H9 (cell line): ENCODE measurements at regions not wholly inside any gene's neighbourhood (a gene's known extent, or its start where the extent isn't known, plus 50 kb on each side); places are given as distances from the start of the nearest gene placed in this dataset.

Source experiments
- DNase-seq: peaks from one replicate; pipeline ENCODE4 v3.0.0-alpha.2; 2017
- H2AFZ ChIP-seq: one replicate; pipeline ENCODE4 v1.6.1; 2013; ENCODE audit warnings: mild to moderate bottlenecking, low read length, control low read depth, moderate library complexity
- H2AK5ac ChIP-seq: 2 replicates; pipeline ENCODE4 v1.6.1; 2013; ENCODE audit warnings: low read length, control low read depth, mixed read lengths; ENCODE audit not compliant: insufficient read length
- H2BK120ac ChIP-seq: one replicate; pipeline ENCODE4 v1.6.1; 2013; ENCODE audit warnings: low read depth, mild to moderate bottlenecking, low read length, control low read depth, inconsistent platforms; ENCODE audit not compliant: poor library complexity, severe bottlenecking
- H2BK12ac ChIP-seq: 2 replicates; pipeline ENCODE4 v1.6.1; 2013; ENCODE audit warnings: low read length, control low read depth, mixed read lengths, low read depth; ENCODE audit not compliant: insufficient read length
- H2BK15ac ChIP-seq: 2 replicates; pipeline ENCODE4 v1.6.1; 2013; ENCODE audit warnings: low read depth, low read length, control low read depth
- H2BK20ac ChIP-seq: one replicate; pipeline ENCODE4 v1.6.1; 2013; ENCODE audit warnings: low read depth, mild to moderate bottlenecking, low read length, control low read depth, inconsistent platforms; ENCODE audit not compliant: poor library complexity, severe bottlenecking
- H2BK5ac ChIP-seq: 2 replicates; pipeline ENCODE4 v1.6.1; 2013; ENCODE audit warnings: low read length, control low read depth, mixed read lengths; ENCODE audit not compliant: insufficient read length
- H3K14ac ChIP-seq: 2 replicates; pipeline ENCODE4 v1.6.1; 2013; ENCODE audit warnings: low read length, control low read depth; ENCODE audit not compliant: insufficient read depth
- H3K18ac ChIP-seq: 2 replicates; pipeline ENCODE4 v1.6.1; 2013; ENCODE audit warnings: low read depth, mild to moderate bottlenecking, mixed read lengths, low read length, control low read depth; ENCODE audit not compliant: insufficient read length
- H3K23ac ChIP-seq: 2 replicates; pipeline ENCODE4 v1.6.1; 2013; ENCODE audit warnings: low read length, control low read depth, mixed read lengths, low read depth; ENCODE audit not compliant: insufficient read length
- H3K23me2 ChIP-seq: 2 replicates; pipeline ENCODE4 v1.6.1; 2013; ENCODE audit warnings: low read depth, mild to moderate bottlenecking, mixed read lengths, low read length, control low read depth; ENCODE audit not compliant: insufficient read length, poor library complexity, severe bottlenecking
- H3K27ac ChIP-seq: 2 replicates; pipeline ENCODE4 v1.5.1; 2013; ENCODE audit warnings: low read length, control low read depth, mixed read lengths, low read depth; ENCODE audit not compliant: insufficient read length
- H3K27me3 ChIP-seq: 2 replicates; pipeline ENCODE4 v1.6.1; 2013; ENCODE audit warnings: low read length, control low read depth, inconsistent platforms; ENCODE audit not compliant: insufficient read depth
- H3K4ac ChIP-seq: 2 replicates; pipeline ENCODE4 v1.6.1; 2013; ENCODE audit warnings: low read depth, mild to moderate bottlenecking, control low read depth, inconsistent platforms, low read length, moderate library complexity
- H3K4me1 ChIP-seq: 2 replicates; pipeline ENCODE4 v1.6.1; 2013; ENCODE audit warnings: low read length, control low read depth, inconsistent platforms; ENCODE audit not compliant: insufficient read depth
- H3K4me2 ChIP-seq: 2 replicates; pipeline ENCODE4 v1.6.1; 2013; ENCODE audit warnings: low read length, control low read depth, mixed read lengths; ENCODE audit not compliant: insufficient read length, insufficient read depth
- H3K56ac ChIP-seq: 2 replicates; pipeline ENCODE4 v1.6.1; 2013; ENCODE audit warnings: low read depth, mild to moderate bottlenecking, mixed read lengths, low read length, control low read depth; ENCODE audit not compliant: insufficient read length
- H3K79me1 ChIP-seq: 2 replicates; pipeline ENCODE4 v1.6.1; 2013; ENCODE audit warnings: low read depth, mild to moderate bottlenecking, moderate library complexity, low read length, control low read depth, inconsistent platforms; ENCODE audit not compliant: insufficient read depth, poor library complexity, severe bottlenecking
- H3K79me2 ChIP-seq: 2 replicates; pipeline ENCODE4 v1.6.1; 2013; ENCODE audit warnings: low read length, control low read depth, inconsistent platforms; ENCODE audit not compliant: insufficient read depth
- H3K9ac ChIP-seq: 2 replicates; pipeline ENCODE4 v1.6.1; 2013; ENCODE audit warnings: low read length, control low read depth, mixed read lengths; ENCODE audit not compliant: insufficient read length; ENCODE audit errors: extremely low read depth
- H3K9me3 ChIP-seq: one replicate; pipeline ENCODE4 v1.6.1; 2013; ENCODE audit warnings: low read depth, low read length, inconsistent platforms; ENCODE audit not compliant: control insufficient read depth
- H3T11ph ChIP-seq: one replicate; pipeline ENCODE4 v1.6.1; 2013; ENCODE audit warnings: mild to moderate bottlenecking, low read length, control low read depth, inconsistent platforms
- H4K20me1 ChIP-seq: one replicate; pipeline ENCODE4 v1.6.1; 2013; ENCODE audit not compliant: control insufficient read depth, insufficient read length, insufficient read depth
- H4K5ac ChIP-seq: 2 replicates; pipeline ENCODE4 v1.6.1; 2013; ENCODE audit warnings: low read depth, mild to moderate bottlenecking, mixed read lengths, low read length, control low read depth; ENCODE audit not compliant: insufficient read length
- H4K8ac ChIP-seq: replicated peaks from 2 replicates; pipeline ENCODE4 v1.6.1; 2013; ENCODE audit warnings: low read length, control low read depth, mixed read lengths, low read depth; ENCODE audit not compliant: insufficient read length
- H4K91ac ChIP-seq: 2 replicates; pipeline ENCODE4 v1.6.1; 2013; ENCODE audit warnings: low read depth, mild to moderate bottlenecking, moderate library complexity, mixed read lengths, low read length, control low read depth; ENCODE audit not compliant: insufficient read length
- H3K27ac Mint-ChIP-seq, 3 experiments: 2 replicates in 2 of 3; 3 replicates in 1 of 3; pipeline ENCODE4 v1.8.0; 2020 to 2021; ENCODE audit warnings: mixed read lengths in 3 of 3, mild to moderate bottlenecking in 1 of 3, moderate library complexity in 1 of 3
- H3K27me3 Mint-ChIP-seq: 2 replicates; pipeline ENCODE4 v1.8.0; 2021; ENCODE audit warnings: low read depth, mild to moderate bottlenecking, moderate library complexity, mixed read lengths
- H3K36me3 Mint-ChIP-seq, 3 experiments: 2 replicates in 2 of 3; 3 replicates in 1 of 3; pipeline ENCODE4 v1.8.0; 2020 to 2021; ENCODE audit warnings: low read depth in 3 of 3, mixed read lengths in 3 of 3; ENCODE audit not compliant: insufficient read depth in 1 of 3
- H3K4me1 Mint-ChIP-seq, 2 experiments: 2 replicates each; pipeline ENCODE4 v1.8.0; 2020; ENCODE audit warnings: mixed read lengths in 2 of 2
- H3K4me3 Mint-ChIP-seq, 2 experiments: 2 replicates in 1 of 2; 3 replicates in 1 of 2; pipeline ENCODE4 v1.8.0; 2020 to 2021; ENCODE audit warnings: mild to moderate bottlenecking in 2 of 2, mixed read lengths in 2 of 2, moderate library complexity in 1 of 2
- H3K9me3 Mint-ChIP-seq, 2 experiments: 2 replicates in 1 of 2; 3 replicates in 1 of 2; pipeline ENCODE4 v1.8.0; 2020; ENCODE audit warnings: mild to moderate bottlenecking in 2 of 2, mixed read lengths in 2 of 2, moderate library complexity in 1 of 2
- CTCF ChIP-seq: fragments of 200-600 bp; sonication (generic); conservative IDR thresholded peaks from 3 replicates; pipeline ENCODE4 v1.8.0; 2021; ENCODE audit warnings: antibody characterized with exemption, mild to moderate bottlenecking
- WGBS: extraction: QIAGEN DNeasy Blood & Tissue Kit; methylation state at CpG from one replicate; pipeline ENCODE4 v1.1.7; 2013; ENCODE audit warnings: missing lambda C conversion rate, low lambda C conversion rate, mixed read lengths; ENCODE audit not compliant: insufficient read length; ENCODE audit errors: extremely low coverage; 5-methylcytosine and 5-hydroxymethylcytosine counted together

- TF ChIP-seq CTCF: no peak
- H4K91ac ChIP-seq: no peak overlapping the region
- no peaks in the 10 kb centered on the region; the same call in 1 of the 2 replicates for H3K79me2 ChIP-seq
- no peak overlapping the region for H2BK15ac ChIP-seq
- no peak overlapping the region for H2BK20ac ChIP-seq
- H3K14ac ChIP-seq: no peak overlapping the region
- H2AFZ ChIP-seq: no peak overlapping the region
- no CpG with 5 or more reads among the region's 4 CpGs for WGBS
- H4K5ac ChIP-seq: no peak overlapping the region
- H3K9ac ChIP-seq: no peak overlapping the region
- Mint-ChIP-seq H3K4me1 (no peaks in the 10 kb centered on the region), H3K27ac (no peak overlapping the region), H3K36me3 (peaks cover 0 to 14% (median 10%) of the 10 kb centered on the region in 3 experiments; a peak in 5 of 7 replicates), H3K4me3 (no peak overlapping the region), H3K9me3 (peaks cover 10 to 16% of the 10 kb centered on the region in 2 experiments; a peak in 4 of 5 replicates), H3K27me3 (peaks cover 3% of the 10 kb centered on the region)
- no peak overlapping the region for H3K23ac ChIP-seq
- H2BK5ac ChIP-seq: no peak overlapping the region
- no peak overlapping the region for H2BK120ac ChIP-seq
- H3K23me2 ChIP-seq: no peaks in the 10 kb centered on the region
- H4K20me1 ChIP-seq: no peaks in the 10 kb centered on the region
- H3K18ac ChIP-seq: no peak overlapping the region
- H3K27me3 ChIP-seq: no peaks in the 10 kb centered on the region
- no peak for DNase-seq
- no peak overlapping the region for H3K56ac ChIP-seq
- no peaks in the 10 kb centered on the region for H3K79me1 ChIP-seq
- no peaks in the 10 kb centered on the region for H3K4me1 ChIP-seq
- H3K4me2 ChIP-seq: no peak overlapping the region
- H3K27ac ChIP-seq: no peak overlapping the region
- no peak overlapping the region for H2AK5ac ChIP-seq
- H3T11ph ChIP-seq: no peak overlapping the region
- H2BK12ac ChIP-seq: no peak overlapping the region
- no peaks in the 10 kb centered on the region for H3K9me3 ChIP-seq
- H4K8ac ChIP-seq: no peak overlapping the region
- no peak overlapping the region for H3K4ac ChIP-seq
These were observed 54.9 kb upstream of the ZNF169 start for GRCh38 chr9:94204174-94204573.
